ENCODE measurements at regions not wholly inside any gene's neighbourhood (a gene's known extent, or its start where the extent isn't known, plus 50 kb on each side); places are given as distances from the start of the nearest gene placed in this dataset.

- H3K27me3 ChIP-seq (ENCODE audit: insufficient read depth, insufficient read length), result no peaks in the 10 kb centered on the region
- TF ChIP-seq ZNF274 (IDR thresholded peaks at IDR 0.05; ENCODE audit: low read depth, low read length) (no peak), SUZ12 (IDR thresholded peaks at IDR 0.05; ENCODE audit: extremely low read depth, insufficient read depth, insufficient read length) (no peak), YY1 (IDR thresholded peaks at IDR 0.05; ENCODE audit: insufficient read depth, insufficient read length) (no peak)
- peaks cover 37% of the 10 kb centered on the region for H3K9me3 ChIP-seq (ENCODE audit: insufficient read depth, low read length)
- no peaks in the 10 kb centered on the region for H3K36me3 ChIP-seq (ENCODE audit: insufficient read depth, insufficient read length, low read length)
- no peaks in the 10 kb centered on the region for H3K4me1 ChIP-seq (ENCODE audit: insufficient read depth, insufficient read length)
- H3K4me3 ChIP-seq (ENCODE audit: insufficient read length, low read depth), result no peak overlapping the region
- no peak for DNase-seq (ENCODE audit: low read depth, low spot score)
- H3K9ac ChIP-seq (ENCODE audit: insufficient read length, low read depth), result no peak overlapping the region
These were observed 90.0 kb upstream of the LINC01488 start for GRCh38 chr11:69391192-69392103.

- TF ChIP-seq SUZ12 (IDR thresholded peaks at IDR 0.05; ENCODE audit: extremely low read depth, insufficient read depth, insufficient read length) (no peak), ZNF274 (IDR thresholded peaks at IDR 0.05; ENCODE audit: low read depth, low read length) (no peak), YY1 (IDR thresholded peaks at IDR 0.05; ENCODE audit: insufficient read depth, insufficient read length) (no peak)
- H3K36me3 ChIP-seq (ENCODE audit: insufficient read depth, insufficient read length, low read length), result no peaks in the 10 kb centered on the region
- no peak overlapping the region for H3K9ac ChIP-seq (ENCODE audit: insufficient read length, low read depth)
- no peaks in the 10 kb centered on the region for H3K27me3 ChIP-seq (ENCODE audit: insufficient read depth, insufficient read length)
- H3K4me1 ChIP-seq (ENCODE audit: insufficient read depth, insufficient read length), result no peaks in the 10 kb centered on the region
- peaks cover 40% of the 10 kb centered on the region for H3K9me3 ChIP-seq (ENCODE audit: insufficient read depth, low read length)
- no peak for DNase-seq (ENCODE audit: low read depth, low spot score)
- no peak overlapping the region for H3K4me3 ChIP-seq (ENCODE audit: insufficient read length, low read depth)
These were observed 89.3 kb upstream of the LINC01488 start for GRCh38 chr11:69392104-69392653.

GRCh38 chr11:69393178-69393832 lies 88.2 kb upstream of the LINC01488 start:
- H3K9ac ChIP-seq (ENCODE audit: insufficient read length, low read depth), result no peak overlapping the region
- H3K4me1 ChIP-seq (ENCODE audit: insufficient read depth, insufficient read length), result no peaks in the 10 kb centered on the region
- no peak for TF ChIP-seq YY1 (IDR thresholded peaks at IDR 0.05; ENCODE audit: insufficient read depth, insufficient read length)
- TF ChIP-seq SUZ12 (IDR thresholded peaks at IDR 0.05; ENCODE audit: extremely low read depth, insufficient read depth, insufficient read length), result no peak
- TF ChIP-seq ZNF274 (IDR thresholded peaks at IDR 0.05; ENCODE audit: low read depth, low read length), result no peak
- DNase-seq (ENCODE audit: low read depth, low spot score), result no peak
- H3K9me3 ChIP-seq (ENCODE audit: insufficient read depth, low read length), result peaks cover 40% of the 10 kb centered on the region
- no peak overlapping the region for H3K4me3 ChIP-seq (ENCODE audit: insufficient read length, low read depth)
- H3K27me3 ChIP-seq (ENCODE audit: insufficient read depth, insufficient read length), result no peaks in the 10 kb centered on the region
- no peaks in the 10 kb centered on the region for H3K36me3 ChIP-seq (ENCODE audit: insufficient read depth, insufficient read length, low read length)

DNA sequence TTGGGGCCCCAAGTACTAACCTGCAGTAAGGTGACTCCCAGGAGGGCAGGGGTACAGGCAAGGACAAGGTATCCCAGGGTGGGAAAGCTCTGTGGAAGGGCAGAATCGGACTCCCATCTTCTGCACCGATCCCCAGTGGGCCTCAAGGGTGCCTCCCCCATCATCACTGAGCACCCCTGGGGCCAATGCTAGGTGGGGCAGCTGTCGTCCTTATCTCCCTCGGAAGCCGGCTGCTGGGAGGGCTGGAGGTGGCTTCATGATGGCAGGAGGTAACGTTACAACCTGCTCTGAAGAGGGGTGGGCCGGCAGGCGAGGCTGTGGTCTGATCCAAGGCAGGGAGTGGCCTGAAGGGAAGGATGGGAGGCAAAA lies 87.6 kb upstream of the LINC01488 start:
- Histone ChIP-seq H3K9me3 (ENCODE audit: insufficient read depth, low read length) (peaks cover 35% of the 10 kb centered on the region), H3K36me3 (ENCODE audit: insufficient read depth, insufficient read length, low read length) (no peaks in the 10 kb centered on the region), H3K4me3 (ENCODE audit: insufficient read length, low read depth) (no peak overlapping the region), H3K27me3 (ENCODE audit: insufficient read depth, insufficient read length) (no peaks in the 10 kb centered on the region), H3K9ac (ENCODE audit: insufficient read length, low read depth) (no peak overlapping the region), H3K4me1 (ENCODE audit: insufficient read depth, insufficient read length) (no peaks in the 10 kb centered on the region)
- DNase-seq (ENCODE audit: low read depth, low spot score), result no peak
- TF ChIP-seq YY1 (IDR thresholded peaks at IDR 0.05; ENCODE audit: insufficient read depth, insufficient read length) (no peak), SUZ12 (IDR thresholded peaks at IDR 0.05; ENCODE audit: extremely low read depth, insufficient read depth, insufficient read length) (no peak), ZNF274 (IDR thresholded peaks at IDR 0.05; ENCODE audit: low read depth, low read length) (no peak)

- H3K4me1 ChIP-seq (ENCODE audit: insufficient read depth, insufficient read length), result peaks cover 4% of the 10 kb centered on the region
- DNase-seq (ENCODE audit: low read depth, low spot score), result no peak
- no peaks in the 10 kb centered on the region for H3K36me3 ChIP-seq (ENCODE audit: insufficient read depth, insufficient read length, low read length)
- H3K4me3 ChIP-seq (ENCODE audit: insufficient read length, low read depth), result no peak overlapping the region
- H3K9me3 ChIP-seq (ENCODE audit: insufficient read depth, low read length), result peaks cover 35% of the 10 kb centered on the region; the same call in 1 of the 2 replicates
- no peak for TF ChIP-seq YY1 (IDR thresholded peaks at IDR 0.05; ENCODE audit: insufficient read depth, insufficient read length)
- TF ChIP-seq ZNF274 (IDR thresholded peaks at IDR 0.05; ENCODE audit: low read depth, low read length), result no peak
- no peak for TF ChIP-seq SUZ12 (IDR thresholded peaks at IDR 0.05; ENCODE audit: extremely low read depth, insufficient read depth, insufficient read length)
- no peak overlapping the region for H3K9ac ChIP-seq (ENCODE audit: insufficient read length, low read depth)
- H3K27me3 ChIP-seq (ENCODE audit: insufficient read depth, insufficient read length), result no peaks in the 10 kb centered on the region
These were observed 87.1 kb upstream of the LINC01488 start for GRCh38 chr11:69394234-69394868.

DNA sequence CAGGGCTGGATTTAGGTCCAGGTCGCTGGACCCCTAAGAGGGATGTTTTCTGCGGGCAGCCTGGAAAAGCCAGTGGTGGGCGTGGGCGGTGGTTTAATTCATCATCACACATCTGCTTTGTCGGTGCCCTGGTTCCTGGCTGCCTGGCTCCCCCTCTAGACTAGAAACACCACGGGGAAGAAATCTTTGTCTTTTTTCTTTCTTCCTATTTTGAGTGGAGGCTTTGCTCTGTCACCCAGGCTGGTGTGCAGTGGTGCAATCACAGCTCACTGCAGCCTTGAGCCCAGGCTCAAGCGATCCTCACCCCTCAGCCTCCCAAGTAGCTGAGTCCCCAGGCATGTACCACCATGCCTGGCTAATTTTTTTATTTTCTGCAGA lies 86.6 kb upstream of the LINC01488 start:
- Histone ChIP-seq H3K9ac (ENCODE audit: insufficient read length, low read depth) (no peak overlapping the region), H3K9me3 (ENCODE audit: insufficient read depth, low read length) (peaks cover 35% of the 10 kb centered on the region; the same call in 1 of the 2 replicates), H3K4me1 (ENCODE audit: insufficient read depth, insufficient read length) (peaks cover 4% of the 10 kb centered on the region), H3K36me3 (ENCODE audit: insufficient read depth, insufficient read length, low read length) (no peaks in the 10 kb centered on the region), H3K27me3 (ENCODE audit: insufficient read depth, insufficient read length) (no peaks in the 10 kb centered on the region), H3K4me3 (ENCODE audit: insufficient read length, low read depth) (no peak overlapping the region)
- TF ChIP-seq ZNF274 (IDR thresholded peaks at IDR 0.05; ENCODE audit: low read depth, low read length), result no peak
- TF ChIP-seq YY1 (IDR thresholded peaks at IDR 0.05; ENCODE audit: insufficient read depth, insufficient read length), result no peak
- TF ChIP-seq SUZ12 (IDR thresholded peaks at IDR 0.05; ENCODE audit: extremely low read depth, insufficient read depth, insufficient read length), result no peak
- DNase-seq (ENCODE audit: low read depth, low spot score), result no peak

Data from NT2/D1 (cell line).